ENCODE measurements at regions not wholly inside any gene's neighbourhood (a gene's known extent, or its start where the extent isn't known, plus 50 kb on each side); places are given as distances from the start of the nearest gene placed in this dataset.

GRCh38 chr11:116406042-116406441 is 366.7 kb downstream of the BUD13 start:
- no peak for TF ChIP-seq EZH2 (IDR thresholded peaks at IDR 0.05; ENCODE audit: insufficient read depth, poor library complexity, severe bottlenecking)
- TF ChIP-seq EZH2phosphoT487 (IDR thresholded peaks at IDR 0.05; ENCODE audit: insufficient read depth, low read depth): no peak

Measured in GM23248 (cell line).